Tibial artery (tissue), 4 donors: ENCODE measurements at regions not wholly inside any gene's neighbourhood (a gene's known extent, or its start where the extent isn't known, plus 50 kb on each side); places are given as distances from the start of the nearest gene placed in this dataset.

Experiments
- DNase-seq, 2 donors: peaks; one replicate each; pipeline ENCODE4 v3.0.0-alpha.2; 2019
- H3K27ac ChIP-seq, 2 donors: fragments of 200-600 bp; sonication (generic) in 1 of 2; 1 replicate in 1 of 2; 2 replicates in 1 of 2; pipeline ENCODE4 v1.5.1; 2018 to 2019; ENCODE audit warnings: mild to moderate bottlenecking in 1 of 2
- H3K27me3 ChIP-seq, 2 donors: fragments of 200-600 bp; sonication (generic) in 1 of 2; one replicate each; pipeline versions ENCODE4 v1.5.1 to v1.6.0; 2016 to 2019
- H3K36me3 ChIP-seq, 3 donors: fragments of 200-600 bp; sonication (generic) in 2 of 3; one replicate each; pipeline ENCODE4 v1.5.1; 2016 to 2019; ENCODE audit warnings: mild to moderate bottlenecking in 2 of 3
- H3K4me1 ChIP-seq, 4 donors: fragments of 200-600 bp; sonication (generic) in 2 of 4; 1 replicate in 3 of 4; 2 replicates in 1 of 4; pipeline ENCODE4 v1.5.1; 2016 to 2019
- H3K4me3 ChIP-seq, 2 donors: fragments of 200-600 bp; sonication (generic) in 1 of 2; 1 replicate in 1 of 2; 2 replicates in 1 of 2; pipeline ENCODE4 v1.5.1; 2018 to 2019; ENCODE audit warnings: mild to moderate bottlenecking in 2 of 2
- H3K9me3 ChIP-seq, 3 donors: fragments of 200-600 bp; sonication (generic) in 1 of 3; one replicate each; pipeline ENCODE4 v1.5.1; 2016 to 2019
- intact Hi-C: fragments of 100-400 bp; cut with DNase I; formaldehyde crosslinking; loops from one replicate; pipeline ENCODE4 v1.15.0; 2023; ENCODE audit warnings: low total_unique reads
- TF ChIP-seq, protein P1 (sequence below), 2 experiments: fragments of 200-600 bp in 1 of 2; fragments of 450-650 bp in 1 of 2; IDR thresholded peaks; one replicate each; pipeline ENCODE4 v1.5.1; 2017 to 2019; ENCODE audit warnings: antibody characterized with exemption in 2 of 2, mild to moderate bottlenecking in 1 of 2, moderate library complexity in 1 of 2

DNA sequence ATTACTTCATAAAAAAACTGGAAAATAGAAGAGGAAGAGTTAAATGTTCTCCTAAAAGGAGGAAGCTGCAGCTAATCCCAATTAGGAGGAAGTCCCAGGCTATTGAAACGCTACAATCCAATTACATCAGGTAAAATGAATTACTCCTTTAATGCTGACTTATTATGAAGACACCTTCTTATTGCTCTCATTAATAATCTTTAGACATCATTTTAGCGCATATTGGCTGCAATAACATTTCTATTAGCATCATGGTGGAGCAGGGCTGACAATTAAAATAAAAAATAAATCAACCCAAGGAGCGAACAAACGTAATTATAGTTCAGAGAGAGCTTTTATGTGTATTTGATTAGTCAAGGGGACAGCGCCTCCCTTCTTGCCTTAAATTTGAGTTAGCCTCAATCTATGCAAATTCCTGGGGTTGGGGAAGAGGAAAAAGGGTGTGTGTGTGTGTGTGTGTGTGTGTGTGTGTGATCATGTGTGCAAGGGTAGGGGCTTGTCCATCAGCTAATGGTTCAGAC, 109.0 kb upstream of the IRX6 start:
- no peak overlapping the region for H3K27ac ChIP-seq
- no peaks in the 10 kb centered on the region for H3K4me1 ChIP-seq
- H3K27me3 ChIP-seq, result no peaks in the 10 kb centered on the region
- DNase-seq, result no peak
- H3K4me3 ChIP-seq, result no peak overlapping the region
- H3K36me3 ChIP-seq, result no peaks in the 10 kb centered on the region
- TF ChIP-seq, protein P1, sequence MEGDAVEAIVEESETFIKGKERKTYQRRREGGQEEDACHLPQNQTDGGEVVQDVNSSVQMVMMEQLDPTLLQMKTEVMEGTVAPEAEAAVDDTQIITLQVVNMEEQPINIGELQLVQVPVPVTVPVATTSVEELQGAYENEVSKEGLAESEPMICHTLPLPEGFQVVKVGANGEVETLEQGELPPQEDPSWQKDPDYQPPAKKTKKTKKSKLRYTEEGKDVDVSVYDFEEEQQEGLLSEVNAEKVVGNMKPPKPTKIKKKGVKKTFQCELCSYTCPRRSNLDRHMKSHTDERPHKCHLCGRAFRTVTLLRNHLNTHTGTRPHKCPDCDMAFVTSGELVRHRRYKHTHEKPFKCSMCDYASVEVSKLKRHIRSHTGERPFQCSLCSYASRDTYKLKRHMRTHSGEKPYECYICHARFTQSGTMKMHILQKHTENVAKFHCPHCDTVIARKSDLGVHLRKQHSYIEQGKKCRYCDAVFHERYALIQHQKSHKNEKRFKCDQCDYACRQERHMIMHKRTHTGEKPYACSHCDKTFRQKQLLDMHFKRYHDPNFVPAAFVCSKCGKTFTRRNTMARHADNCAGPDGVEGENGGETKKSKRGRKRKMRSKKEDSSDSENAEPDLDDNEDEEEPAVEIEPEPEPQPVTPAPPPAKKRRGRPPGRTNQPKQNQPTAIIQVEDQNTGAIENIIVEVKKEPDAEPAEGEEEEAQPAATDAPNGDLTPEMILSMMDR (IDR thresholded peaks at IDR 0.05), result no peak
- H3K9me3 ChIP-seq, result no peaks in the 10 kb centered on the region
- intact Hi-C loops, result no loop called here

DNA sequence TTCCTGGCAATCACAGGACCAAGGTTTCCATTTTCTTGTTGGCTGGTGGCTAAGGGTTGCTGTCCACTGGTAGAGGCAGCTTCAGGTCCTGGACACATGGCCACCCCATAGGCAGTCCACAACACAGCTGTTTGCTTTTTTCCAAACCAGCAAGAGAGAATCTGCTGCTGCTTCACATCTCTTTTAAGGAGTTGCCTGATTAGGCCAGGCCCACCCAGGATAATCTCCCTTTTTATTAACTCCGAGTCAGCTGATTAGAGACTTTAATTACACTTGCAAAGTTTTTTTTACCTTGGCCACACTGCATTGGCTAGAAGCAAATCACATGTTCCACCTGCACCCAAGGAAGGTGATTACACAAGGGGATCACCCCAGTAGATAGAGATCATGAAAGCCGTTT, 106.6 kb upstream of the IRX6 start:
- H3K4me1 ChIP-seq, result no peaks in the 10 kb centered on the region
- no peak overlapping the region for H3K27ac ChIP-seq
- intact Hi-C loops, result no loop called here
- TF ChIP-seq, protein P1 (IDR thresholded peaks at IDR 0.05), result no peak
- H3K27me3 ChIP-seq, result no peaks in the 10 kb centered on the region
- no peak for DNase-seq
- H3K36me3 ChIP-seq, result no peaks in the 10 kb centered on the region
- no peak overlapping the region for H3K4me3 ChIP-seq
- H3K9me3 ChIP-seq, result no peaks in the 10 kb centered on the region

DNA sequence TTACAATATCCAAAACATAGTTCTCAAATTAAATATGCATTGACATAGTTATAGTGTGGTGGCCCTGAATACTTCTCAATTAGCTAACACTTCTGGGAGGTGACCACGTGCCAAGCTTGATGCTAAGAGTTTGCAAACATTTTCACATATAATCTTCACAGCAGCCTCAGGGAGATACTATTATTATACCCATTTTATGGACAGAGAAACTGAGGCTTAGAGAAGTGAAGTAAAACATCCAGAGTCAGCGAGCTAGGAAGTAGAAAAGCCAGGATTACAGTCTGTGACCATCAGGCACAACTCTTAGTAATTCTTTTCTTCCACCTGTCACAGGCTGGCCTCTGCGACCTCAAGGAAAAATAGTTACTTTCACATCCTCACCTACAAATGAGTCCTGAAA, 102.2 kb upstream of the IRX6 start:
- TF ChIP-seq, protein P1 (IDR thresholded peaks at IDR 0.05), result no peak
- H3K27ac ChIP-seq, result no peak overlapping the region
- H3K27me3 ChIP-seq, result peaks cover 0 to 1% of the 10 kb centered on the region in 2 donors
- no peaks in the 10 kb centered on the region for H3K36me3 ChIP-seq
- peaks cover 0 to 10% (median 7%) of the 10 kb centered on the region in 3 donors for H3K9me3 ChIP-seq
- no peaks in the 10 kb centered on the region for H3K4me1 ChIP-seq
- H3K4me3 ChIP-seq, result no peak overlapping the region
- intact Hi-C loops, result no loop called here
- no peak for DNase-seq

DNA sequence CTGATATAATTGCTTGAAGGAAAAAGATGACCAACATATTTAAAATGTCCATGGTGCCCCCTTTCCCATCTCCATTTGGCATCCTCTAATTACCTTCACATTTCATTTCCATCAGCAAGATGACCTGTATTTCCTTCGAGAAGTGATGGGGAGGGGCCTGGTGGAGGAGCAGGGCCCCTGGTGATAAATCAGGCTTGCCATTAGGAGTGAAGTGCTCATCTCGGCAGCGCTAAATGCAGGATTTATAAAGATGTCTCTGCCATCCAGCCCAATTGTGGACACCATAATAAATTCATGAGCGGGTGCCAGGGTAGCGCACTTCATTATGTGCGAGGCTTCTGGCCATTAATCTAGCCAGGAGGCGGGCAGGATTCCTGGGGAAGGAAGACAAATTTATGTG, 101.5 kb upstream of the IRX6 start:
- intact Hi-C loops, result no loop called here
- no peak overlapping the region for H3K4me3 ChIP-seq

DNA sequence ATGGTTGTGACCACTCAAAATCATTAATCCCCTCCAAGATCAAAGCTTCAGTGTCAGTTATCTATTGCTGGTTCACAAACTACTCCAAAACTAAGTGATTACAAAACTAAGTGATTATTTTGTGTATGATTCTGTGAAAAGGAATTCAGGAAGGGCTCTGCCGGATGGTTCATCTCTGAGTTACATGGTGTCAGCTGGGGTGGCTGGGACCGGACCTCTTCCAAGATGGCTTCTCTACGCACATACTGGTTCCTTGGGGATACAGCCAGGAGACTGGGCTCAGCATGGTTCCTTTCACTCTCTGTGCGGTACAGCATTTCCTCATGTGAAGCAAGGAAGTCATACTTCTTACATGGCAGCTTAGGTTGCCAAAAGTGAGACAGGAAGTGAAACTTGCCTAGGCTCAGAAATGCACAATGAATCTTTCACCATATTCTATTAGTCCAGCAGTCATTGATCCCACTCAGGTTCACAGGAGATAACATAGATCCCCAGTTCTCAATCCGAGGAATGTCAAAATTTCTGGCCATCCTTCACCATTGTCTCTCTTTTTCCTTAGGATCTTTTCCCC, 97.9 kb upstream of the IRX6 start:
- H3K27me3 ChIP-seq, result peaks cover 0 to 3% of the 10 kb centered on the region in 2 donors
- intact Hi-C loops, result no loop called here
- no peaks in the 10 kb centered on the region for H3K4me1 ChIP-seq
- H3K27ac ChIP-seq, result no peak overlapping the region
- TF ChIP-seq, protein P1 (IDR thresholded peaks at IDR 0.05), result no peak
- H3K9me3 ChIP-seq, result peaks cover 0 to 10% (median 7%) of the 10 kb centered on the region in 3 donors
- no peak overlapping the region for H3K4me3 ChIP-seq
- DNase-seq, result no peak
- H3K36me3 ChIP-seq, result no peaks in the 10 kb centered on the region

More for the DNA sequence above, 101.5 kb upstream of the IRX6 start:
- DNase-seq, result no peak
- H3K4me1 ChIP-seq, result no peaks in the 10 kb centered on the region
- H3K9me3 ChIP-seq, result peaks cover 0 to 10% (median 7%) of the 10 kb centered on the region in 3 donors
- TF ChIP-seq, protein P1 (IDR thresholded peaks at IDR 0.05), result no peak
- H3K27me3 ChIP-seq, result peaks cover 0 to 3% of the 10 kb centered on the region in 2 donors
- no peak overlapping the region for H3K27ac ChIP-seq
- no peaks in the 10 kb centered on the region for H3K36me3 ChIP-seq
